PC-9 (cell line): ENCODE measurements at regions not wholly inside any gene's neighbourhood (a gene's known extent, or its start where the extent isn't known, plus 50 kb on each side); places are given as distances from the start of the nearest gene placed in this dataset.

ENCODE experiments used
- BruUV-seq: library from RNA; stranded (reverse); fragments of 400-500 nt; replicated peaks from 2 replicates; lab custom pipeline; 2021; lab: Mats Ljungman, UMichigan
- CTCF ChIA-PET: fragments of 300-600 bp; sonication (Branson Sonifier 250); formaldehyde crosslinking; loops from one replicate; lab custom pipeline; 2022; ENCODE audit warnings: antibody characterized with exemption; lab: Charles Lee
- POLR2A ChIA-PET: fragments of 300-600 bp; sonication (Branson Sonifier 250); formaldehyde crosslinking; loops from one replicate; lab custom pipeline; 2022; ENCODE audit warnings: antibody characterized with exemption; ENCODE audit not compliant: unreplicated experiment; lab: Charles Lee
- DNase-seq, 2 experiments: peaks; one replicate each; pipeline versions ENCODE4 v3.0.0 to v3.0.0-alpha.2; 2015 to 2022; ENCODE audit warnings: mixed read lengths in 1 of 2
- H2AFZ ChIP-seq: fragments of 200-600 bp; sonication (generic); 2 replicates; pipeline ENCODE4 v1.8.1; 2017; ENCODE audit warnings: antibody characterized with exemption
- H3F3A ChIP-seq: fragments of 200-600 bp; sonication (generic); 2 replicates; pipeline ENCODE4 v1.8.1; 2017; ENCODE audit warnings: antibody characterized with exemption, mild to moderate bottlenecking, low read depth; ENCODE audit not compliant: insufficient read depth
- H3K27ac ChIP-seq: fragments of 200-600 bp; sonication (generic); 2 replicates; pipeline ENCODE4 v1.6.1; 2016; ENCODE audit warnings: mixed run types
- H3K27me3 ChIP-seq: fragments of 200-600 bp; sonication (generic); 2 replicates; pipeline ENCODE4 v1.6.1; 2016; ENCODE audit warnings: low read depth, mixed run types; ENCODE audit not compliant: insufficient read depth
- H3K36me3 ChIP-seq: fragments of 200-600 bp; sonication (generic); 2 replicates; pipeline ENCODE4 v1.6.1; 2016; ENCODE audit warnings: low read depth, mixed run types
- H3K4me1 ChIP-seq: fragments of 200-600 bp; sonication (generic); replicated peaks from 2 replicates; pipeline ENCODE4 v1.6.1; 2016; ENCODE audit warnings: mixed run types; ENCODE audit not compliant: insufficient read depth
- H3K4me2 ChIP-seq: fragments of 200-600 bp; sonication (generic); 2 replicates; pipeline ENCODE4 v1.6.1; 2017; ENCODE audit warnings: mixed run types
- H3K4me3 ChIP-seq: fragments of 200-600 bp; sonication (generic); 2 replicates; pipeline ENCODE4 v1.6.1; 2016; ENCODE audit warnings: mixed run types
- H3K79me2 ChIP-seq: fragments of 200-600 bp; sonication (generic); 2 replicates; pipeline ENCODE4 v1.6.1; 2017; ENCODE audit warnings: low read depth, mixed run types
- H3K9me2 ChIP-seq: fragments of 200-600 bp; sonication (generic); 2 replicates; pipeline ENCODE4 v1.8.1; 2017; ENCODE audit warnings: mild to moderate bottlenecking; ENCODE audit not compliant: insufficient read depth
- H3K9me3 ChIP-seq: fragments of 200-600 bp; sonication (generic); 2 replicates; pipeline ENCODE4 v1.8.1; 2016; ENCODE audit warnings: low read depth; ENCODE audit not compliant: insufficient read depth
- H4K20me1 ChIP-seq: fragments of 200-600 bp; sonication (generic); 2 replicates; pipeline ENCODE4 v1.8.1; 2017; ENCODE audit not compliant: insufficient read depth
- CTCF ChIP-seq: fragments of 200-600 bp; sonication (generic); conservative IDR thresholded peaks from 2 replicates; pipeline ENCODE4 v1.6.1; 2017; ENCODE audit warnings: mixed run types, antibody characterized with exemption, mild to moderate bottlenecking, moderate library complexity
- EZH2 ChIP-seq: fragments of 200-600 bp; sonication (generic); IDR thresholded peaks from 2 replicates; pipeline ENCODE4 v1.8.0; 2017; ENCODE audit warnings: antibody characterized with exemption, low read depth
- intact Hi-C: fragments of 100-400 bp; cut with micrococcal nuclease; formaldehyde crosslinking; loops from one replicate; pipeline ENCODE4 v1.10.0; 2022; ENCODE audit not compliant: unreplicated experiment

GRCh38 chr5:71971862-71972261 is 135.4 kb upstream of the MAP1B start:
- Histone ChIP-seq H3K9me3 (no peaks in the 10 kb centered on the region), H3K4me1 (no peaks in the 10 kb centered on the region), H3K4me2 (no peak overlapping the region), H4K20me1 (no peaks in the 10 kb centered on the region), H3K27ac (no peak overlapping the region), H3K9me2 (no peaks in the 10 kb centered on the region), H3K79me2 (no peaks in the 10 kb centered on the region), H3K27me3 (no peaks in the 10 kb centered on the region), H3F3A (no peaks in the 10 kb centered on the region), H3K4me3 (no peak overlapping the region), H2AFZ (no peak overlapping the region), H3K36me3 (no peaks in the 10 kb centered on the region)
- BruUV-seq: no TSS peak
- TF ChIP-seq CTCF (no peak), EZH2 (no peak)
- ChIA-PET CTCF (no interaction called here), POLR2A (no interaction called here)
- intact Hi-C loops: no loop called here
- DNase-seq: no peak

- no TSS peak for BruUV-seq
- Histone ChIP-seq H3K9me3 (no peaks in the 10 kb centered on the region), H3K4me3 (no peak overlapping the region), H3K27me3 (no peaks in the 10 kb centered on the region), H3K36me3 (no peaks in the 10 kb centered on the region), H4K20me1 (no peaks in the 10 kb centered on the region), H3K4me1 (no peaks in the 10 kb centered on the region), H3K4me2 (no peak overlapping the region), H2AFZ (no peak overlapping the region), H3K9me2 (no peaks in the 10 kb centered on the region), H3K27ac (no peak overlapping the region), H3K79me2 (no peaks in the 10 kb centered on the region), H3F3A (no peaks in the 10 kb centered on the region)
- DNase-seq: no peak
- POLR2A ChIA-PET: interaction anchor here (0.7 kb wide), 1 partner anchor 71 kb away, joined by 3 read pairs; no protein-coding TSS in a partner anchor
- CTCF ChIA-PET: no interaction called here
- intact Hi-C loops: no loop called here
- TF ChIP-seq CTCF: no peak
- TF ChIP-seq EZH2: no peak
Measured at GRCh38 chr5:71972777-71973473, 134.3 kb upstream of the MAP1B start.

- no peaks in the 10 kb centered on the region for H3K36me3 ChIP-seq
- H3K27ac ChIP-seq: no peak overlapping the region
- no TSS peak for BruUV-seq
- no peak overlapping the region for H3K4me3 ChIP-seq
- DNase-seq: no peak
- no peak overlapping the region for H2AFZ ChIP-seq
- H3K4me2 ChIP-seq: no peak overlapping the region
- CTCF ChIA-PET: no interaction called here
- no peak for TF ChIP-seq CTCF
- TF ChIP-seq EZH2: no peak
- no peaks in the 10 kb centered on the region for H3K4me1 ChIP-seq
- H3K9me2 ChIP-seq: no peaks in the 10 kb centered on the region
- intact Hi-C loops: no loop called here
- H3K27me3 ChIP-seq: no peaks in the 10 kb centered on the region
- H3F3A ChIP-seq: no peaks in the 10 kb centered on the region
- H3K79me2 ChIP-seq: no peaks in the 10 kb centered on the region
- POLR2A ChIA-PET: no interaction called here
- H4K20me1 ChIP-seq: no peaks in the 10 kb centered on the region
- no peaks in the 10 kb centered on the region for H3K9me3 ChIP-seq
Measured at GRCh38 chr5:71973563-71973962, 133.7 kb upstream of the MAP1B start.
